DMS 273 (cell line): ENCODE measurements at regions not wholly inside any gene's neighbourhood (a gene's known extent, or its start where the extent isn't known, plus 50 kb on each side); places are given as distances from the start of the nearest gene placed in this dataset.

Experiments used
- DNase-seq: peaks from one replicate; lab custom pipeline; 2025; ENCODE audit not compliant: unreplicated experiment; lab: John Stamatoyannopoulos, UW

DNA sequence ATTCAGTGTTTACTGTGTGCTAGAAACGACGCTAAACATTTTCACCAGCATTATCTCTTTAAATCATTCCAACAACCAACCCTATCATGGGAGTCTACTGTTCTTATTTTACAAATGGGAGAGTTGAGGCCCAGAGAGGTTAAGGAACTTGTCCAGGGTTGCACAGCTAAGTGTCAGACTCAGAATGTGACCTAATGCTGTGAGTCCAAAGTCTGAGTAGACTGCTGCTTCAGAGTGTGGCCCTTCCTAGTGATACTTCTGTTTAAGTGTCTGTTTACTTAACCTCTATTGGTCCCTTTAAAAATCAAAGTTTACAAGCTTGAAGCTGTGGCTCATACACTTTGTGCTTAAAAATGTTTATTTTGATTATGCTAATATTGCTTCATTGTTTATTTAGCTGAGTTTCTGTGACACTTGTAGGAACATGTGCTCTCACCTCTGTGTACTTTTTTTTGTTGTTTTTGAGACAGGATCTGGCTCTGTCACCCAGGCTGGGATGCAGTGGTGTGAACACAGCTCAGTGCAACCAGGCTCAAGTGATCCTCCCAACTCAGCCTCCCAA, 84.4 kb upstream of the SYPL1 start:
- no peak for DNase-seq

DNA sequence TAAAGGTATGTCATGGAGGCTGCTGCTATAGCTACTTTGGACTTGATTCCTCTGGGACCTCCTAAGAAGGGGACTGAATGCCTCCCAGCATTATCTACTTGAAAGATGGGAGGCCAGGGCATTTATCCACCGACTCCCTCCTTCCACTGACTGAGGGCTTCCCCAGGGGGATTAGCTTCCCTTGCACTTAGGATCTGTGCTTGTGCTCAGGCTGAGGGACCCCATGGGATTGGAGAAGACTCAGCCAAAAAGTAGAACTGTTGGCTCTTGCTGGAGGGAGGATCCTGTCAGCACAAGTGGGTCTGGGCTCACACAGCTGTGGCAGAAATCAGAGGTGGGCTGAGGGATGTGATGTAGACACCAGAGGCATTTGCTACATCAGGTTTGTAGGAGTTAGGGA, 81.5 kb upstream of the SYPL1 start:
- no peak for DNase-seq

DNA sequence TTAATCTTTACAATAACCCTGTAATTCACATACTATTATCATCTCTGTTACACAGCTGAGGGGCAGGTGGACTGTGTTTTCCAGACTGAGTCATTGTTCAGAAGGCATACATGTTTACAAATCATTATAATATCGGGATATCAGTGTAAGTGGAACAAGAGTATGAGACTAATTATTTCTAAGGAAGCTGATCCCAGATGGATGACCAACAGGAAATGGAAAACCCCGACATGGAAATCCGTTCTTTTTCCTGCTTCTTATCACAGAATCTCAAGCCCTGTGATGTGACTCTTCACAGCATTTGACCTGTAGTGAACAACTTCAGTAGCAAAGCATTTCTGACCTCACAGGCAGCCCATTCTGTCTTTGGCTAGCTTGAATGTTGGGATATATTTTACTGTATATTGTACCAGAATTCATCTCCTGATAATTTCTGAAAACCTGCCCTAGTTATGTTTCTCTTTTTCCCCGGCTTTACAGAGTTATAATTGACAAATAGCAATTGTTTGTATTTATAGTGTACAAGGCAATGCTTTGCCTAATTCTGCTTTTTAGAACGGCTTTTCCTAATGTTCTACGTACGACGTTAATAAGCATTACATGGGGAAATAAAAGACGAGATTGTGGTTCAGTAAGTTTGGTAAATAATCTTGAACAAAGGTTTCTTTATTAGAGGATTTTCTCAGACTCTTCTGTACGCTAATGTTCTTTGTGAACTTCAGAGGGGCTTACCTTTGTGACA, 78.6 kb upstream of the SYPL1 start:
- no peak for DNase-seq

DNA sequence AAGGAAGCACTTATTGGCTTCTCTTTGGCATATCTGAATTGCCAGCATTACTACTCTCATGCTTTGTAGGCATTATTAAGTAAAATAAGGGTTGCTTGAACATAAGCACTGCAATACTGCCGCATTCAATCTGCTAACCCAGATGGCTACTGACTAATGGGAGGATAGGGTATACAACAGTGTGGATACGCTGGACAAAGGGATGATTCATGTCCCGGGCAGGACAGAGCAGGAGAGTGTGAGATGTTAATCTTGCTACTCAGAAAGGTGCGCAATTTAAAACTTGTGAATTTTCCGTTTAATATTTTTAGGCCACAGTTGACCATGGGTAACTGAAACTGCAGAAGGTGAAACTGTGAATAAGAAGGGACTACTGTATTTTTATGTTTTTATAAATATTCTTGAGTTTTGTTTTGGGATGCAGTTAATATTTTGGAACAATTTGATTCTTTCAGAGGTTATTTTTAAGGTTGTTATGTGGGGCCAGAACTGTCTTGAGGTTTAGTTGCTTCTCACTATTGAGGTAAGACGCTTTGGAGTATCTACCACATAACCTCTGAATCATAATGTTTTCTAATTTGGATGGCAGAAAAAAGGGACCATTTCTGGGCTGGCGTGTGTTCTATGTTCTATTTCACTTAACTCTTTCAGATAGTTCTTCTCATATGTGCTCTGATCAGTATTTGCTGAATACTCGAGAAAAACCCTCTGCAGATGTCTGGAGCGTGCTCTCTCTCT, 75.7 kb upstream of the SYPL1 start:
- DNase-seq: peak; percentile 30

DNA sequence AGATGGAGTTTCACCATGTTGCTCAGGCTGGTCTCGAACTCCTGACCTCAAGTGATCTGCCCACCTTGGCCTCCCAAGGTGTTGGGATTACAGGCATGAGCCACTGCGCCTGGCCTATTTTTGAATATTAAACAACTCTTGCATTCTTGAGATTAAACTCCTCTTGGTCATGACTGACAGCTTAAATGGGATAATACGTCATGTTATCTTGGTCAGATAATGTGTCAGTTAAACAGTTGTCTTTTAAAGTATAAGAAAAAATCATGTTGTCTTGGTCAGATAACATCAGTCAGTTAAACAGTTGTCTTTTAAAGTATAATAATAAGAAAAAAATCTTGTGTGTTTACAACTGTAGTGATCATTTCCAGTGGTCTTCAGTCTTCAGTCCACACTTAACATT, 73.6 kb upstream of the SYPL1 start:
- no peak for DNase-seq

DNA sequence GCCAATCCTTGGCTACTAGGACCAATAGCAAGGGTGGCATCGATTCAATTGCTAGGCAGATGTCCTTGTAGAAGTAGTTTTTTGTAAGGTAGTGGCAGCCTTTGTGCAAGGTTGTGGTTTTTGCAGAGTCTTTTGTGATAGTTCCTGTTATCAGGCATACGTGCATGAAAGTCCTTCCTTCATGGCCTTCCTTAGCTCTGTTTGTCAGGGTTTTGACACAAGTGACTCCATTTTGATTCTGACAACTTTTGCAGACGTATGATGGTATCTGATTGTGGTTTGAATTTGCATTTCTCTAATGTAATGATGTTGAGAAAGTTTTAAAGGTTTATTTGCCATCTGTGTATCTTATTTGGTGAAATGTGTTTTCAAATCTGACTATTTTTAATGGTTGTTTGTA, 71.8 kb upstream of the SYPL1 start:
- no peak for DNase-seq

DNA sequence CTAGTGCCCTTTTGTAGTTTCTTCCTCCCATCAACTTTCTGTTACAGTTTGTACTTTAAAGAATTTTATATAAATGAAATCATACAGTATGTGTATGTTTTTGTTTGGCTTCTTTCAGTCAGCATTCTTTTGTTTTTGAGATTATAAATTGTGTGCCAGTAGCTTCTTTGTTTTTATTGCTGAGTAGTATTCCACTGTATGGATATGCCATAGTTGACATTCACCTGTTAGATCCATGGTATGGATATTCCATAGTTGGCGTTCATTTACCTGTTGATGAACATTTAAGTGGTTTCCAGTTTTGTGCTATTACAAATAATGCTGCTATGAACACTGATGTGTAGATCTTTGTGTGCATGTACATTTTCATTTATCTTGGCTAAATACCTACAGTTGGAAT, 70.8 kb upstream of the SYPL1 start:
- DNase-seq: no peak

DNA sequence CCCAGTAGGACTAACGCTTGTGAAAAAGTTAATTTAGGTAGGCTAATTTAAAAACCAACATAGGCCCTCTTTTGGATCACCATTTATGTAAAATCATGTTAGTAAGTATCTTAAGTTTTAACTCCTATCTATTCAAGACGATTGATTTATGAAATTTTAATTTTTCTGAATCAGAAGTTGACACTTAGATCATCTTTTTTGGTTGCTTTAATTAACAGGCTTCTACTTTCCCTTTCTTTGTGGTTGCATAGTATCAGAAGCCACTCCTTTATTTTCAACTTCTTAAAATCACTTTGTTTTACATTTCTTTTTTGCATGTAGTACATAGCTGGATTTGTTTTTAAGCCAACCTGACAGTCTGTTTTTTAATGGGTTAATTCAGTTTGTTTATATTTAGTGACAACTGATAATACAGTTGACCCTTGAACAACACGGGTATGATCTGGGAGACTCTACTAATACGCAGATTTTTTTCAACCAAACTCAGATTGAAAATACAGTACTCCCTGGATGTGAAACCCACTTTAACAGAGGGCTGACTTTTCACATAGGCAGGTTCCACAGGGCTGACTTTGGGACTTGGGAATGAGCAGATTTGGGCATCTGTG, 69.7 kb upstream of the SYPL1 start:
- DNase-seq: no peak

DNA sequence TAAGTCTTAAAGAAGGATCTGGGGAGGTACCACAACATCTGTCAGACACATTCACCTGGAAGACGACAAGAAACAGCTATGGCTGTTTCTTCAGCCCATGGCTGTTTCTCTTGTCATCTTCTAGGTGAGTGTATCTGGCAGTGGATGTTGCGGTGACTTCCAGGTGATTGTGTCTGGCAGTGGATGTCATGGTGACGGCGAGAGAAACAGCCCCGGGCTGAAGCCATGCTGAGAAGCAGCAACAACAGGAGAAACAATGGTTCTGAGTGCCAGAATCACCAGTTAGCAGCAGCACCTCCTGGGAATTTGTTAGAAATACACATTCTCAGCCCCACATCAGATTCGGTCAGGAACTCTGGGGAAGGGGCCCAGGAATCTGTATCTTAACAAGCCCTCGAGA, 68.6 kb upstream of the SYPL1 start:
- no peak for DNase-seq

DNA sequence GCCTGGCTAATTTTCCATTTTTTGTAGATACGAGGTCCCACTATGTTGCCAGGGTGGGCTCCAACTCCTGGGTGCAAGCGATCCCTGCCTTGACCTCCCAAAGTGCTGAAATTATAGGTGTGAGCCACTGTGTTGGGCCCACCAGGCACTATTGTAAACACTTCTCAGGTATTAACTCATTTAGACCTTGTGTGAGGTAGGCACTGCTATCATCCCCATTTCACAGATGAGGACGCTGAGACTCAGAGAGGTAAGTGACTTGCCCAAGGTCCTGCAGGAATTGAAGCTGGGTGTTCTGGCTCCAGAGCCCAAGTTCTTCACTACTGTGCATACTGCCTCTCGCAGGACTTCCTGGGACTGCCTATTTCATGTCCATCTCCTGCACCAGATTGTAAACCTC, 67.1 kb upstream of the SYPL1 start:
- no peak for DNase-seq

DNA sequence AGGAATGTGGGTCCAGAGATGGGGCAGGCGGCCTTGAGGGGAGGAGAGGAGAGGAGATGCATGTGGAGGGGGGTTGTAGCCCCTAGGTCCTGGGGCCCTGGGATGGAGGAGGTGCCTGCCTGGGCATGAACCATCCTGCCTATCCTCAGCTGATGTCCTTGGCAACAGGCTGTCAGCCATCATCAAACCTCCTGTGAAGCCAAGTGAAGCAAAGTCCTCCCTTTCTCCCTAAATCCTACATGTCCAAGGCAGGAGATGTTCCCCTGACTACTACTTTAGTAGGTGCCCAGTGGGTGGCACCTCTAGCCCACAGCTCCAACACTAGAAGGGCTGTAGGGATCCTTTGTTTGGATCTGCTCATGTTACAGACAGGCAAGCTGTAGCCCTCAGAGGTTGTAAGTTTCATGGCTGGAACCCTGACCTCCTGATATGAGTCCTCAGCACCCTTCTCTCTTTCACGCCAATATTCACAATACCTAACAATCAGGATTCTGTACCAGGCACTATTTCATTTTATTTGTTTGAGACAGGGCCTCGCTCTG, 66.6 kb upstream of the SYPL1 start:
- peak; percentile 56 for DNase-seq

DNA sequence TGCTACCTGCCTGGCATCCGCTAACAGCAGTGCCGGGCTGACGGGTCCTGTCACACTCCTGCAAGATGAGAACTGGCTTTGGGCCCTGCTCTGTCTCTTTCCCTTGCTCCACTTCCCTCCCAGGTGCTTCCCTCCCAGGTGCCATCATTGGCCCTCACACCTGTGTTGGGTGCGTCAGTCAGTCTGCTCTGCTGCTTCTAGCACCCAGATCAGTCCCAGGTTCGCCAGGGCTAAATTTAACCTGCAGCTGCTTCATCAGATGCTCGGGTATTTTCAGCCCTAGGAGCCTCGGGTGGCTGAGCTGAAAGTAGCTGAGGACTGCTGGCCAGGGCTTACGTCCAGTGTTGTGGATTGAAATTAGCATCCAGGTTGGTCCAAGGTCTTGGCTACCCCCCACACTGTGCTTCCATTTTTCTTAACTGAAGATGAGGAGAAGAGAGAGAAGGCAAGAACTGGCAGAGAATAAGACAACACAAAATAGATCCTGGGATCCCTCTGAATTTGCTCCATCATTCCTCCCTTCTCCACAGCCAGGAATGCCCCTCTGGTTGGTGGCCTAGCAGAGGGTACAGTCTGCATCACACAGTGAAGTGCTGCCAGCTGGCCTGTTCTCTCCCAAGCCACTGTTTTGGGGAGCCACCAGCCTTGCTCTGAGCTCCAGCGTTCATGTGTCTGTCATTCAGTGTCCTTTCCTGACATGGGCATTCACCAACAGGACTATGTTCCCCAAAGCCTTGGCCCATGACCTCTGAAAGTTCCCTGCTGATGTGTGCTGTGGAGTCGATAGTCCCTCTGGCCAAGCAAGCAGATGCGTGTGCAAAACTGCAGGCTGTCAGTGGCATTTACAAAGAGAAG, 65.9 kb upstream of the SYPL1 start:
- DNase-seq: no peak

DNA sequence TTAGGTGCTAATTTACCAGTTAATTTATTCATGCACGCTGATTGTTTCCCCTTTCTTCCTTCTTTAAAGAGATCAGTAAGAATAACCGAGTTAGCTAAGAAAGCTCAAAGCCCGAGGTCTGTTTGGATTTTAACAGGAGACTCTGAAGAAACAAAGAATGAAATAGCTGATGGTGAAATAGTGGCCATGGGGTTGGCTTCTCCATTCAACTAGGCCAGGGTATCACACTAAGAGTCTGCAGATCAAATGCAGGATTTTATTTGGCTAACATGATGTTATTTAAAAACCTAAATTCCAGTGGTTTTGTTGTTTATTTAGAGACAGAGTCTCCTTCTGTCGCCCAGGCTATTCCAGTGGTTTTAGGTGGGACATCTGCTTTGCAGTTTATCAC, 65.2 kb upstream of the SYPL1 start:
- no peak for DNase-seq

DNA sequence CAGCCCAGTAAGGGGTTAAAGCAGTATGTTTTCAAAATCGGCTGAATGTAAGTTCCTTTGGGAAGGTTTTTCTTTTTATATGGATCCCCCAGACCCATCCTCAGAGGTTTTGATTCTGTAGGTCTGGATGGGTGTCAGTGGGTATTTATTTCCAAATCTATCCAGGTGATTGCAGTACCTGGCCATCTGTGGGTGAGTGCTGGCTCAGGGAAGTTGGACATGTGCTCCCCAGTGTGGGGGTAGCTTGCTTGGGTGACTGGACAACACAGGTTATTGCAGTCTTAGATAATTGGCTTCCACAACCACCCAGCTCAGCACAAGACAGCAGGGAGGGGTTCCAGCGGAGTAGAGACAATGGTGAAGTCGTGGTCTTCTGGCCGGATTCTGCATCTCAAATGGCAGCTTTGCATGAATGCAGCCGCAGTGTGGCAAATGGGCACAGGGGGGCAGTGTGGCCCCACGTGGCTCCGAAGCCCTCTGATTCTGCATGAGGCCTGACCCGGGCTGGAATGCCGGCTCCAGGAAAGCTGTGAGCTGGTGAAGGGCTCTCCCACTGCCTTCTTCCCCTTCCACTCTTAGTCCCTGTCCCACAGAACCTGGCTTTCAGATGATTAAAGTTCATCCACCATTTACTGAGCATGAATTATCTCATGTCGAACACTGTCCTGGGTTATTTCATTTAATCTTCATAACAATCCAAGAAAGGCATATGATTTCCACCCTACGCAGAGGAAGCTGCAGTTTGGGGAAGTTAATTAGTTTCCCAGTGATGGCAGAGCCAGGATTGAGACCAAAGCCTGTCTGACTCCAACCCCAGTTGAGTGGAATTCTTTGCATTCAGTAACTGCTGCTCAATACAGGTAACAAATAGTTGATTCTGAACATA, 64.5 kb upstream of the SYPL1 start:
- DNase-seq: peak; percentile 93

DNA sequence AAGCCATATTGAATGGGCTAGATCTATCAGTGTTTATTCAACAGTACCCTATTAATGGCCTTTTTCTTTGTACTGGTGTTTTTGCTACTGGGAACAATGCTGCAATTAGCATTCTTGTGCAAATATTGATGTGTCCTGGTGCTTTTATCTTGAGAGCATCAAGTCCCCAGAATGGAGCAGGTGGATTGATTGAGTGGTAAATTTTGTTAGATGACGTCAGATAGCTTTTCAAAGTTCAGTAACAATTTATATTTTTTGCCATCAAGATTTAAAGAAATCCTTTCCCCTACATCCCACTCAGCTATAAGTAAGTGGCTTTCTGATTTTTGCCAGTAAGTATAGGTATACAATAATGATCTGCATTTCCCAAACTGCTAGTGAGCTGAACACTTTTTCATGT, 63.4 kb upstream of the SYPL1 start:
- no peak for DNase-seq

DNA sequence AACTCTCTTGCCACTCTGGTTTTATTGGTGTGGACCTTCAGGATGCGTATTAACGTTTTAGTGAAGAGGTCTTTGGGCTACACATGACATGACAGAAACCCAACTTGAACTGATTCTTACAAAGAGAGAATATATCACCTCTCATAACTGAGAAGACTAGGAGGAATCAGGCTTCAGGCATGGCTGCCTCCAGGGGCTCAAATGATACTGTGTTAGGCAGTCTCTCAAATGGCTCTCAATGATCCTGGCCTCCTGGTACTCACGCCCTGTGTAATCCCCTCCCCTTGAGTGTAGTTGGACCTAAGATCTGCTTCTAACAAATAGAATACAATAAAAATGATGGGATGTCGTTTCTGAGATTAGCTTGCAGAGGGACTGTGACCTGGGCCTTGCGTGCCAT, 58.5 kb upstream of the SYPL1 start:
- no peak for DNase-seq

DNA sequence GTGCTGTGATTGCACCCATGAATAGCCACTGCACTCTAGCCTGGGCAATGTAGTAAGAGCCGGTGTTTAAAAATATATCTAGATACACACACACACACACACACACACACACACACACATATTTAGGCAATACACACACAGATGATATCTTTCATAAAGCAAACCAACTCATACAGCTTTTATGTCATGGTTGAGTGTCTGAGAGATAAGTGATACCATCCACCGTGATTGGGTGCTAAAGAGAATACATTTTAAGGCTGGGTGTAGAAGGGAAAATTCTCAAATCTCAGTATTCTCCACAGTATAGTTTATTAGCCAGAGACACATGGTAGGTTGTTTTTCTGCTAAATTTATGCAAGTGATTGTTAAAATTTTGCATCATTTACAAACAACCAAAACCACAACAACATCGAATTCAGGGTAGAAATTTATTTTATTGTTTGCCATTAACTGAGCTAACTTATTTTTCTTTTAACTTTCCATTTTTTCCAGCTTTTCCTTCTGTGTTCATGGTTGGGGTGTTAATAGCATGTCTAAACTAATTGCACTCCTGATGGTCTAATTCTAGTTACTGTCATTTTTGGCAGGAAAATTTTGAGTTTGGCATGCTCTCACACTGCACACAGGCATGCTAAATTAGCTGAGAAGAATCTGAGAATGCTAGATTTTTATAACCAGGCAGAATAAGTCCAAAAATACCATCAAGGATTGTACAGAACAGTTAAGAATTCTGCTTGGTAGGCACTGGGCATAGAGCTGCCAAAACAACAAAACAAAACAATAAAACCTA, 57.9 kb upstream of the SYPL1 start:
- DNase-seq: no peak

DNA sequence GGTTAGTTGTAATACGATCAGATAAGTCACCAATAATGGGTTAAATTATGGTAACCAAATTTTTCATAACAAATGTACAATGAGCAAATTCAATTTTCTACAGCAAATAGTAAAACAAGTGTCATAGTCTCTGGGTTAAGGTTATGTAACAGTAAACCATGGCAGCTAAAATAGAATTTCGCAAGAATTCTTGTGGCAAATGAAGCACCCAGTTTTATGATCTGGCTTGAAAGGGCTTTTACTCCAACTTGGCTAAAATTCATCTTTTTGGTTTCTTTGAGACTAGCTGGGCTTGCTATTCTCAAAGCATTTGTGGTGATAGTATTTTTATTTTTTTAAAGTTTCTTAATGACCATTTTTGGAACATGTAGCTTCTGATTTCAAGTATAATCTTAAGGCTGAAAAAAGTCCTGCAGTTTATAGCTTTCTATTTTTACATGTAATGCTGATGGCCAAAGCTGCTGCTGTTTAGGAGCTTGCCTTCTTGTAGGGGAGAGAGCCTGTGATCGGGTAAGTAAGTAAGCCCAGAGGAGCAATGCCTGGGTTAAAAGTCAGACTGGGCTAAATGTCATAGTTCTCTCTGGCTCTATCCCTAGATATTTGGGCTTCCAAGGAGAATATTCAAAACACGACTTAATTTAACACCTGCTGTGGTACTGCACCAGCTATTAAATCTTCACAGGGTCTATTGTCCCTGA, 55.5 kb upstream of the SYPL1 start:
- no peak for DNase-seq
